HepG2 (cell line): ENCODE measurements at regions not wholly inside any gene's neighbourhood (a gene's known extent, or its start where the extent isn't known, plus 50 kb on each side); places are given as distances from the start of the nearest gene placed in this dataset.

Source experiments
- ATAC-seq: fragments of 200-7000 bp; cut with Tn5 transposase; 3 replicates; pipeline ENCODE4 v1.9.1; 2020; ENCODE audit warnings: mild to moderate bottlenecking, moderate library complexity
- BruUV-seq: library from RNA; stranded (reverse); fragments of 400-500 nt; replicated peaks from 2 replicates; lab custom pipeline; 2021; lab: Mats Ljungman, UMichigan
- CTCF ChIA-PET: fragments of 300-600 bp; formaldehyde crosslinking; extraction: SDS; loops from one replicate; lab custom pipeline; 2021; ENCODE audit warnings: low total read pairs, inconsistent platforms, low intra/inter-chr PET ratio; lab: Yijun Ruan, JAX
- POLR2A ChIA-PET: fragments of 350-600 bp; sonication (Branson Sonifier 250); formaldehyde crosslinking; loops from one replicate; lab custom pipeline; 2020; ENCODE audit warnings: antibody characterized with exemption, inconsistent platforms; lab: Yijun Ruan, JAX
- DNase-seq: peaks from one replicate; pipeline ENCODE4 v3.0.0-alpha.2; 2015; ENCODE audit warnings: low spot score
- FAIRE-seq: peaks from 3 replicates; lab custom pipeline; 2011; peaks lifted over from hg19 to GRCh38; lab: Jason Lieb, UNC
- H2AFZ ChIP-seq: one replicate; pipeline ENCODE4 v1.6.1; 2011; ENCODE audit warnings: low read length, inconsistent platforms
- H3K27ac ChIP-seq: fragments of 300-600 bp; 3 replicates; pipeline ENCODE4 v1.8.0; 2011; ENCODE audit warnings: mixed run types, mild to moderate bottlenecking, mixed read lengths, low read length, inconsistent platforms; ENCODE audit not compliant: insufficient read depth; ENCODE audit errors: extremely low read length
- H3K27me3 ChIP-seq, 2 experiments: fragments of 200-600 bp in 1 of 2; 2 replicates in 1 of 2; 3 replicates in 1 of 2; pipeline versions ENCODE4 v1.6.0 to v1.8.0; 2011; ENCODE audit warnings: low read length in 2 of 2, mild to moderate bottlenecking in 2 of 2, moderate library complexity in 2 of 2, inconsistent platforms in 1 of 2; ENCODE audit not compliant: insufficient read depth in 2 of 2, control insufficient read depth in 1 of 2
- H3K36me3 ChIP-seq, 2 experiments: fragments of 200-600 bp in 1 of 2; replicated peaks in 1 of 2; 2 replicates in 1 of 2; 3 replicates in 1 of 2; pipeline versions ENCODE4 v1.5.1 to v1.8.0; 2011; ENCODE audit warnings: low read length in 2 of 2, inconsistent platforms in 1 of 2; ENCODE audit not compliant: insufficient read depth in 2 of 2, control insufficient read depth in 1 of 2
- H3K4me1 ChIP-seq: 2 replicates; pipeline ENCODE4 v1.5.1; 2012; ENCODE audit warnings: low read length, inconsistent platforms; ENCODE audit not compliant: insufficient read depth
- H3K4me2 ChIP-seq: 2 replicates; pipeline ENCODE4 v1.6.0; 2011; ENCODE audit warnings: low read depth, low read length, inconsistent platforms
- H3K4me3 ChIP-seq, 3 experiments: fragments of 200-600 bp in 1 of 3; sonication (generic), shearing (Covaris generic) in 1 of 3; replicated peaks in 1 of 3; 2 replicates each; pipeline ENCODE4 v1.5.1; 2011 to 2016; ENCODE audit warnings: low read length in 3 of 3, inconsistent platforms in 2 of 3, low read depth in 2 of 3, mild to moderate bottlenecking in 2 of 3, control low read depth in 1 of 3, mixed read lengths in 1 of 3; ENCODE audit not compliant: insufficient read depth in 1 of 3
- H3K79me2 ChIP-seq: one replicate; pipeline ENCODE4 v1.6.1; 2011; ENCODE audit warnings: low read length, inconsistent platforms; ENCODE audit not compliant: insufficient read depth
- H3K9ac ChIP-seq: 2 replicates; pipeline ENCODE4 v1.6.0; 2011; ENCODE audit warnings: mild to moderate bottlenecking, low read depth, low read length, inconsistent platforms; ENCODE audit not compliant: insufficient read depth
- H3K9me3 ChIP-seq: 2 replicates; pipeline ENCODE4 v1.5.1; 2012; ENCODE audit warnings: mild to moderate bottlenecking, low read length
- H4K20me1 ChIP-seq: 2 replicates; pipeline ENCODE4 v1.6.0; 2011; ENCODE audit warnings: inconsistent platforms, mild to moderate bottlenecking, low read length, moderate library complexity; ENCODE audit not compliant: insufficient read depth
- AHDC1 ChIP-seq: sonication (generic); formaldehyde crosslinking; IDR thresholded peaks from 2 replicates; pipeline ENCODE4 v1.5.1; 2020; ENCODE audit warnings: mild to moderate bottlenecking, missing genetic modification reagents, borderline replicate concordance
- CCDC6 ChIP-seq: sonication (generic); formaldehyde crosslinking; IDR thresholded peaks from 2 replicates; pipeline ENCODE4 v1.8.1; 2022; ENCODE audit warnings: mild to moderate bottlenecking, missing genetic modification reagents, moderate library complexity
- DPF2 ChIP-seq: sonication (generic); formaldehyde crosslinking; IDR thresholded peaks from 2 replicates; pipeline ENCODE4 v1.4.0; 2020; ENCODE audit warnings: mild to moderate bottlenecking, low read depth, missing genetic modification reagents, borderline replicate concordance
- EEA1 ChIP-seq: sonication (generic); formaldehyde crosslinking; IDR thresholded peaks from 2 replicates; pipeline ENCODE4 v1.5.1; 2020; ENCODE audit warnings: mild to moderate bottlenecking, missing genetic modification reagents, borderline replicate concordance
- ELF4 ChIP-seq: sonication (generic); formaldehyde crosslinking; IDR thresholded peaks from 2 replicates; pipeline ENCODE4 v1.5.0; 2020; ENCODE audit warnings: missing genetic modification reagents, mild to moderate bottlenecking, moderate library complexity, borderline replicate concordance
- FOXJ3 ChIP-seq: sonication (generic); formaldehyde crosslinking; IDR thresholded peaks from 2 replicates; pipeline ENCODE4 v1.4.0; 2020; ENCODE audit warnings: missing genetic modification reagents, mild to moderate bottlenecking, borderline replicate concordance
- PCBP2 ChIP-seq: fragments of 200-400 bp; formaldehyde crosslinking; optimal IDR thresholded peaks from 2 replicates; pipeline ENCODE3; 2018; ENCODE audit warnings: low read length, low read depth; ENCODE audit not compliant: poor library complexity, severe bottlenecking
- RARG ChIP-seq: sonication (generic); formaldehyde crosslinking; IDR thresholded peaks from 2 replicates; pipeline ENCODE4 v1.4.0; 2020; ENCODE audit warnings: low read depth, mild to moderate bottlenecking, missing genetic modification reagents
- TOPORS ChIP-seq: sonication (generic); formaldehyde crosslinking; IDR thresholded peaks from 2 replicates; pipeline ENCODE4 v1.8.0; 2023; ENCODE audit warnings: mild to moderate bottlenecking, missing genetic modification reagents
- ZBTB26 ChIP-seq: IDR thresholded peaks from 2 replicates; pipeline ENCODE4 v1.6.1; 2016; ENCODE audit warnings: missing compliant biosample characterization, missing genetic modification reagents, borderline replicate concordance
- ZNF235 ChIP-seq: sonication (generic); formaldehyde crosslinking; IDR thresholded peaks from 2 replicates; pipeline ENCODE4 v1.8.1; 2023; ENCODE audit warnings: mild to moderate bottlenecking, missing genetic modification reagents, borderline replicate concordance
- ZNF382 ChIP-seq: sonication (generic); formaldehyde crosslinking; IDR thresholded peaks from 2 replicates; pipeline ENCODE4 v1.5.0; 2020; ENCODE audit warnings: missing genetic modification reagents, mild to moderate bottlenecking, borderline replicate concordance
- ZNF567 ChIP-seq: sonication (generic); formaldehyde crosslinking; IDR thresholded peaks from 2 replicates; pipeline ENCODE4 v1.8.1; 2023; ENCODE audit warnings: mild to moderate bottlenecking, missing genetic modification reagents, borderline replicate concordance
- ZNF773 ChIP-seq: sonication (generic); formaldehyde crosslinking; IDR thresholded peaks from 2 replicates; pipeline ENCODE4 v1.4.0; 2020; ENCODE audit warnings: missing genetic modification reagents, borderline replicate concordance
- ZNF781 ChIP-seq: sonication (generic); formaldehyde crosslinking; IDR thresholded peaks from 2 replicates; pipeline ENCODE4 v1.5.1; 2020; ENCODE audit warnings: borderline replicate concordance, mild to moderate bottlenecking, missing genetic modification reagents; ENCODE audit errors: not compliant biosample characterization
- ZNF839 ChIP-seq: sonication (generic); formaldehyde crosslinking; IDR thresholded peaks from 2 replicates; pipeline ENCODE4 v1.4.0; 2020; ENCODE audit warnings: missing genetic modification reagents, mild to moderate bottlenecking, borderline replicate concordance
- WGBS: methylation state at CpG from one replicate; pipeline ENCODE4 v1.1.6; 2017; ENCODE audit warnings: low lambda C conversion rate; 5-methylcytosine and 5-hydroxymethylcytosine counted together
- in situ Hi-C: cut with HindIII; loops from 2 replicates; pipeline ENCODE4 v1.10.0; 2017; ENCODE audit warnings: low pct_unique_long_range_greater_than_20kb; ENCODE audit not compliant: extremely low pct_ligation_motif_present
- intact Hi-C: fragments of 100-400 bp; cut with micrococcal nuclease; formaldehyde crosslinking; loops from one replicate; pipeline ENCODE4 v1.10.0; 2022; ENCODE audit not compliant: unreplicated experiment

- TF ChIP-seq AHDC1 (CRISPR knock-in tag) (no peak), ZNF567 (no peak), ZNF781 (no peak)
Measured at GRCh38 chr13:73481886-73482445, 423.2 kb downstream of the KLF5 start (continued).

- DNase-seq (no peak), FAIRE-seq (no peak), ATAC-seq (no peak)
- ChIA-PET POLR2A (no interaction called here), CTCF (no interaction called here)
- 49% methylated on average over 2 of the region's 2 CpGs for WGBS
- intact Hi-C loops = no loop called here
- H3K4me2 ChIP-seq = no peak overlapping the region
- H3K27me3 ChIP-seq = no peaks in the 10 kb centered on the region
- BruUV-seq = no TSS peak
- H3K79me2 ChIP-seq = no peaks in the 10 kb centered on the region
- in situ Hi-C loops = no loop called here
- H3K4me3 ChIP-seq = no peak overlapping the region
- TF ChIP-seq EEA1 (CRISPR knock-in tag) (no peak), CCDC6 (no peak), DPF2 (no peak), TOPORS (CRISPR knock-in tag) (no peak), FOXJ3 (CRISPR knock-in tag) (no peak), ZNF773 (CRISPR knock-in tag) (no peak), PCBP2 (no peak), RARG (no peak), ELF4 (CRISPR knock-in tag) (no peak), ZNF382 (CRISPR knock-in tag) (no peak), ZNF839 (CRISPR knock-in tag) (no peak), ZBTB26 (no peak), ZNF235 (CRISPR knock-in tag) (no peak)
- no peak overlapping the region for H3K27ac ChIP-seq
- H3K4me1 ChIP-seq = no peaks in the 10 kb centered on the region
- H3K9me3 ChIP-seq = no peaks in the 10 kb centered on the region
- H3K9ac ChIP-seq = no peak overlapping the region
- no peaks in the 10 kb centered on the region for H4K20me1 ChIP-seq
- H3K36me3 ChIP-seq = no peaks in the 10 kb centered on the region
- no peak overlapping the region for H2AFZ ChIP-seq
Measured at GRCh38 chr13:73480779-73481559, 422.2 kb downstream of the KLF5 start.
